ENCODE measurements at regions not wholly inside any gene's neighbourhood (a gene's known extent, or its start where the extent isn't known, plus 50 kb on each side); places are given as distances from the start of the nearest gene placed in this dataset.
A peak's percentile ranks its signal among the peaks of the same experiment; 100 is the strongest.

DNA sequence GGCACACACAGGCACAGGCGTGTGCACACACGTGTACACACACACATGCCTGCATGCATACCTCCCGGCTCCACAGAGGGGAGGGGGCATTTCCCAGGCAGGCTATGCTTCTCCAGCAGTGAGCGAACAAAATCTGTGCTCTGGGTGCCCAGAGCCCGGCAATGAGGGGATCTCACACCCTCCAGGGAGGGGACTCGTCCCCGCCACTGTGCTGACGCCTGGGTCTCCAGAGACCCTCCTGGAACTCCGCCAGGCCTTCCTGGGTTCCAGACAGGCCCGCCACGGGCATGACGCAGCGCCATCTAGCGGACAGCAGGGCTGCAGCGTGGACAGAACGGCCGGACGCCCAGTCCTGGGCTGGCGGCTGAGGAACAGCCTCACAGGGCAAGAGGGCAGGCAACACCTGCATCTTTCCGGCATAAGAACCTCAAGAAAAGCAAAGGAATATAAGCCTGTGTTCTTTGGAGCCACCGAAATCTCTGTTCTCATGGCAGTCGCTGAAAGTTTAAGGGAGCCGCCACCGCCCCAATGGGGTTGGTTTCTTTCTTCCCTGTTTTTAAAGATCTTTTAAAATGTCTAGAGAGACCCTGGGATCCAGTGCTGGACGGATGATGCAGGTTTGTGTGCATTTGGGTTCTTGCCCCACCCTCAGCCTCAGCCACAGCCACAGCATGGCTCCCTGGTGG lies 135.6 kb upstream of the PPP1R26 start:
- peaks cover 5 to 62% of the 10 kb centered on the region in 2 experiments; a peak in 4 of 5 replicates for H3K27me3 ChIP-seq (ENCODE audit: control insufficient read depth in 2 of 2, insufficient read depth in 2 of 2, low read length in 2 of 2)
- BruUV-seq (replicated peaks) = no TSS peak
- peak; percentile 95 for TF ChIP-seq NFIC (IDR thresholded peaks at IDR 0.05)
- TF ChIP-seq, protein P1, sequence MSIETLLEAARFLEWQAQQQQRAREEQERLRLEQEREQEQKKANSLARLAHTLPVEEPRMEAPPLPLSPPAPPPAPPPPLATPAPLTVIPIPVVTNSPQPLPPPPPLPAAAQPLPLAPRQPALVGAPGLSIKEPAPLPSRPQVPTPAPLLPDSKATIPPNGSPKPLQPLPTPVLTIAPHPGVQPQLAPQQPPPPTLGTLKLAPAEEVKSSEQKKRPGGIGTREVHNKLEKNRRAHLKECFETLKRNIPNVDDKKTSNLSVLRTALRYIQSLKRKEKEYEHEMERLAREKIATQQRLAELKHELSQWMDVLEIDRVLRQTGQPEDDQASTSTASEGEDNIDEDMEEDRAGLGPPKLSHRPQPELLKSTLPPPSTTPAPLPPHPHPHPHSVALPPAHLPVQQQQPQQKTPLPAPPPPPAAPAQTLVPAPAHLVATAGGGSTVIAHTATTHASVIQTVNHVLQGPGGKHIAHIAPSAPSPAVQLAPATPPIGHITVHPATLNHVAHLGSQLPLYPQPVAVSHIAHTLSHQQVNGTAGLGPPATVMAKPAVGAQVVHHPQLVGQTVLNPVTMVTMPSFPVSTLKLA (conservative IDR thresholded peaks at IDR 0.05) = no peak
- no peak for TF ChIP-seq HDAC3 (IDR thresholded peaks at IDR 0.05; ENCODE audit: borderline replicate concordance, partially characterized antibody)
- no peak for TF ChIP-seq SETDB1 (IDR thresholded peaks at IDR 0.05; ENCODE audit: low read length)
- TF ChIP-seq, protein P2, sequence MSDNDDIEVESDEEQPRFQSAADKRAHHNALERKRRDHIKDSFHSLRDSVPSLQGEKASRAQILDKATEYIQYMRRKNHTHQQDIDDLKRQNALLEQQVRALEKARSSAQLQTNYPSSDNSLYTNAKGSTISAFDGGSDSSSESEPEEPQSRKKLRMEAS (CRISPR knock-in tag; IDR thresholded peaks at IDR 0.05) = no peak
- TF ChIP-seq, protein P3, sequence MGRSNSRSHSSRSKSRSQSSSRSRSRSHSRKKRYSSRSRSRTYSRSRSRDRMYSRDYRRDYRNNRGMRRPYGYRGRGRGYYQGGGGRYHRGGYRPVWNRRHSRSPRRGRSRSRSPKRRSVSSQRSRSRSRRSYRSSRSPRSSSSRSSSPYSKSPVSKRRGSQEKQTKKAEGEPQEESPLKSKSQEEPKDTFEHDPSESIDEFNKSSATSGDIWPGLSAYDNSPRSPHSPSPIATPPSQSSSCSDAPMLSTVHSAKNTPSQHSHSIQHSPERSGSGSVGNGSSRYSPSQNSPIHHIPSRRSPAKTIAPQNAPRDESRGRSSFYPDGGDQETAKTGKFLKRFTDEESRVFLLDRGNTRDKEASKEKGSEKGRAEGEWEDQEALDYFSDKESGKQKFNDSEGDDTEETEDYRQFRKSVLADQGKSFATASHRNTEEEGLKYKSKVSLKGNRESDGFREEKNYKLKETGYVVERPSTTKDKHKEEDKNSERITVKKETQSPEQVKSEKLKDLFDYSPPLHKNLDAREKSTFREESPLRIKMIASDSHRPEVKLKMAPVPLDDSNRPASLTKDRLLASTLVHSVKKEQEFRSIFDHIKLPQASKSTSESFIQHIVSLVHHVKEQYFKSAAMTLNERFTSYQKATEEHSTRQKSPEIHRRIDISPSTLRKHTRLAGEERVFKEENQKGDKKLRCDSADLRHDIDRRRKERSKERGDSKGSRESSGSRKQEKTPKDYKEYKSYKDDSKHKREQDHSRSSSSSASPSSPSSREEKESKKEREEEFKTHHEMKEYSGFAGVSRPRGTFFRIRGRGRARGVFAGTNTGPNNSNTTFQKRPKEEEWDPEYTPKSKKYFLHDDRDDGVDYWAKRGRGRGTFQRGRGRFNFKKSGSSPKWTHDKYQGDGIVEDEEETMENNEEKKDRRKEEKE (IDR thresholded peaks at IDR 0.05; ENCODE audit: borderline replicate concordance in 1 of 2, control insufficient read depth in 1 of 2, low read depth in 2 of 2, low read length in 1 of 2) = no peak
- no peak for TF ChIP-seq SP1 (CRISPR knock-in tag; IDR thresholded peaks at IDR 0.05)
- TF ChIP-seq, protein P4, sequence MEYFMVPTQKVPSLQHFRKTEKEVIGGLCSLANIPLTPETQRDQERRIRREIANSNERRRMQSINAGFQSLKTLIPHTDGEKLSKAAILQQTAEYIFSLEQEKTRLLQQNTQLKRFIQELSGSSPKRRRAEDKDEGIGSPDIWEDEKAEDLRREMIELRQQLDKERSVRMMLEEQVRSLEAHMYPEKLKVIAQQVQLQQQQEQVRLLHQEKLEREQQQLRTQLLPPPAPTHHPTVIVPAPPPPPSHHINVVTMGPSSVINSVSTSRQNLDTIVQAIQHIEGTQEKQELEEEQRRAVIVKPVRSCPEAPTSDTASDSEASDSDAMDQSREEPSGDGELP (CRISPR knock-in tag; IDR thresholded peaks at IDR 0.05; ENCODE audit: borderline replicate concordance) = peak; percentile 26; the same call in 1 of the 2 replicates
- TF ChIP-seq RCOR1 (IDR thresholded peaks at IDR 0.05; ENCODE audit: borderline replicate concordance in 1 of 2, low read depth in 2 of 2, low read length in 2 of 2) = 0 out of 4 replicates have a peak, but pooled peaks of 1 of the 2 experiments have one; percentile 27
- TF ChIP-seq CAMTA2 (CRISPR knock-in tag; conservative IDR thresholded peaks at IDR 0.05) = no peak
- TF ChIP-seq, protein P5, sequence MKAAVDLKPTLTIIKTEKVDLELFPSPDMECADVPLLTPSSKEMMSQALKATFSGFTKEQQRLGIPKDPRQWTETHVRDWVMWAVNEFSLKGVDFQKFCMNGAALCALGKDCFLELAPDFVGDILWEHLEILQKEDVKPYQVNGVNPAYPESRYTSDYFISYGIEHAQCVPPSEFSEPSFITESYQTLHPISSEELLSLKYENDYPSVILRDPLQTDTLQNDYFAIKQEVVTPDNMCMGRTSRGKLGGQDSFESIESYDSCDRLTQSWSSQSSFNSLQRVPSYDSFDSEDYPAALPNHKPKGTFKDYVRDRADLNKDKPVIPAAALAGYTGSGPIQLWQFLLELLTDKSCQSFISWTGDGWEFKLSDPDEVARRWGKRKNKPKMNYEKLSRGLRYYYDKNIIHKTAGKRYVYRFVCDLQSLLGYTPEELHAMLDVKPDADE (conservative IDR thresholded peaks at IDR 0.05; ENCODE audit: control insufficient read depth, low read depth, low read length) = no peak
- no peak for TF ChIP-seq CSDE1 (IDR thresholded peaks at IDR 0.05)
- TF ChIP-seq SRSF3 (IDR thresholded peaks at IDR 0.05; ENCODE audit: insufficient read depth, low read length) = no peak
- no peak for TF ChIP-seq ZFX (CRISPR knock-in tag; IDR thresholded peaks at IDR 0.05)

More for the DNA sequence above, 135.6 kb upstream of the PPP1R26 start:
- intact Hi-C loops (cut with micrococcal nuclease) (loop anchor here (2.0 kb wide), 1 partner anchor 257 kb away; the partner anchor contains the start of gene OLFM1), in situ Hi-C loops (cut with MboI) (loop anchor here (5.0 kb wide), 1 partner anchor 257 kb away; the partner anchor contains the start of gene OLFM1)
- POLR2A ChIA-PET = no interaction called here
- ATAC-seq (peak; percentile 95), FAIRE-seq (peak; percentile 69), DNase-seq (ENCODE audit: extremely low read depth in 1 of 4, low spot score in 3 of 4) (peak; percentile 70 to 90 (median 85))
- Histone ChIP-seq H2AFZ (ENCODE audit: low read depth, low read length) (no peak overlapping the region), H3K4me2 (ENCODE audit: insufficient read depth, low read length) (no peak overlapping the region), H3K27ac (ENCODE audit: extremely low read depth, low read depth, low read length) (no peak overlapping the region), H3K9ac (ENCODE audit: insufficient read depth in 1 of 2, low read depth in 2 of 2, low read length in 2 of 2) (no peak overlapping the region), H3K9me3 (replicated peaks; ENCODE audit: control insufficient read depth, insufficient read depth, low read depth, low read length) (no peaks in the 10 kb centered on the region), H3K4me3 (no peak overlapping the region), H4K20me1 (replicated peaks; ENCODE audit: control insufficient read depth, insufficient read depth, low read length) (peaks cover 36% of the 10 kb centered on the region), H3K4me1 (replicated peaks in 1 of 2; ENCODE audit: control insufficient read depth in 2 of 2, insufficient read depth in 2 of 2, low read length in 2 of 2) (peaks cover 0 to 5% of the 10 kb centered on the region in 2 experiments; a peak in 2 of 5 replicates), H3K79me2 (ENCODE audit: control insufficient read depth, insufficient read depth, low read length) (no peaks in the 10 kb centered on the region), H3K9me1 (ENCODE audit: control insufficient read depth, insufficient read depth, low read length) (peaks cover 2% of the 10 kb centered on the region), H3K36me3 (ENCODE audit: control insufficient read depth, insufficient read depth, low read length) (no peaks in the 10 kb centered on the region)
- CTCF ChIA-PET (ENCODE audit: low intra/inter-chr PET ratio) = interaction anchor here (1.3 to 3.0 kb wide), 2 partner anchors 69 to 258 kb away, joined by 4 to 12 read pairs; no protein-coding TSS in a partner anchor
- 2% methylated on average over 20 of the region's 25 CpGs for WGBS (ENCODE audit: insufficient coverage, low coverage, missing lambda C conversion rate)

All from K562 (cell line).